NOMO-1 treated with DMSO at 0.1 percent for 48 hours (cell line): ENCODE measurements at regions not wholly inside any gene's neighbourhood (a gene's known extent, or its start where the extent isn't known, plus 50 kb on each side); places are given as distances from the start of the nearest gene placed in this dataset.
A peak's percentile ranks its signal among the peaks of the same experiment; 100 is the strongest.
"Not testable (repeated sequence)": the region's sequence is repeated elsewhere in the genome, so short reads cannot be mapped to it uniquely, and the experiment has no call there.

ENCODE experiments used
- DNase-seq: peaks from one replicate; lab custom pipeline; 2025; ENCODE audit not compliant: unreplicated experiment; lab: John Stamatoyannopoulos, UW

- no peak for DNase-seq
These were observed 321.8 kb upstream of the ADCY2 start for GRCh38 chr5:7074176-7074575.

GRCh38 chr5:7075470-7075869 is 320.5 kb upstream of the ADCY2 start:
- no peak for DNase-seq

GRCh38 chr5:7078101-7078500 is 317.8 kb upstream of the ADCY2 start:
- DNase-seq: no peak

GRCh38 chr5:7078901-7079300 is 317.0 kb upstream of the ADCY2 start:
- DNase-seq: peak; percentile 42

DNA sequence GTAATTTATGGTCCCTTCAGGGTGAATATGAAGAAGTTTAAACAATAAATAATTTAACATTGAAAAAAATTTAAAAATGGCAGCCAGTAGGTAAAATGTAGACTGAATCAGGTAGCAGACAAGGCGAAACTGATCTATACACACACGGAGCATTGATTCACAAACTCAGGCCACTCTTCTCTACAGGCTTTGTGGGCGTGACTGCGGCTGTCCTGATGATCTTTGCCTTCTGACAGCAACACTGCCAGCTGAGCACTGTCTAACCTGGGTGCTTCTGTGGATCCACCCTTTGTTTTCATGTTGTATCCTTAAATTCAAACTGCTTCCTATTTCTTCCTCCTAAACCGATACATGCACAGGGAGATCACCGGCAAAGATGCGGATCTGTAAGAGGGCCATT is 315.4 kb upstream of the ADCY2 start:
- DNase-seq: no peak

GRCh38 chr5:7087719-7088297 is 308.1 kb upstream of the ADCY2 start:
- no peak for DNase-seq

DNA sequence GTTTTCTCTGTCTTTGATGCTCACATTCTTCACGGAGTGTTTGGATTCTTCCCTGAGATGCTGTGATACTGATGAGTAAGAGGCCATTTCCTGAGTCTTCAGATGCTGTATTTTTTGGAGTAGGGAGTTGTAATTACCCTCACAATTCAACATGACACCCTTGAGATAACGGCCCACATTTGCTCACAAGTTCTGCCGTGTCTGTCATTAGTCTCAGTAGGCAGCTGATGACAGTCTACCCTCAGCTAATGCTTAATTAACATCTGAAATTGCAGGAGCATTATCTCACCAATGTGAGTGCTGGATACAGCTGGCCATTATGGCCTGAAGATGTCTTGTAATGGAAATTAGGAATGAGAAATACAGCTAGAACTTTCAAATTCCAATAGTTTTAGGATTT is 307.1 kb upstream of the ADCY2 start:
- no peak for DNase-seq

- DNase-seq: peak; percentile 43
These were observed 301.3 kb upstream of the ADCY2 start for GRCh38 chr5:7094626-7095025.

GRCh38 chr5:7096294-7096693 is 299.6 kb upstream of the ADCY2 start:
- DNase-seq: no peak

- DNase-seq: no peak
These were observed 290.6 kb upstream of the ADCY2 start for GRCh38 chr5:7105358-7105757.

DNA sequence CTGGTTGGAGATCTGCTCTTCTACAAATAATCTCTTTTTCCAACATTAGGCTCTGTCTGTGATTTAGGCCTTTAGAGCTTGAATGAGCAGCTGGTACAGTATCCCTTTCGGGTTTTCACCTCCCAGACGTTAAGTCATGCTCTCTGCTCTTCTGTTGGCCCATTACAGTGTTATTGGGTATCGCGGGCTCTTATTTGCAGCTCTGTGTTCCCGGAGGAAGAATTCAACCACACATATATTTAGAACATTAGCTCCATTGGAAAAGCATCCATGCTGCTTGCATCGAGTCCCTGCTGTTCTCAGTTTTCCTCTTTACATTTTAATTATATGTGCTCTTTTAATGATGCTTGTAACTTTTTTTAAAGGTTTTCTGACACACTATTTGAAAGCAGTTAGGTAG is 278.0 kb upstream of the ADCY2 start:
- DNase-seq: no peak

DNA sequence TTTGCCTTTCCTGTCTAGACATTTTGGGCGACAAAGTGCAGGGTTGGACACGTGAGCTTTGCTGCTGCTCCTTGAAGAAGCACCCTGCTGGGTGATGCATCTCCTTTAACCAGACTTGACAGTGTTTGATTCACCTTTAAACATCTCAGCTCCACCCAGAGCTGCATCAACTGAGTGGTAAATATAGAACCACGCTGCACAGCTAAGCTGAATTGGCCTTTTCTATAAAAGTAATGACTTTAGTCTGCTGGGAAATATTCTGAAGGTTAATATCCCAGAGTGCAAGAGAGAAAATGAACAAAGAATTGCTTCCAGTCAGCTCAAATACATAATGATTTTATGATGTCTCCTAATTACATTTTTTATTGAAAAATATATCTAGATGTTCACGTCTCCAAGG is 264.3 kb upstream of the ADCY2 start:
- no peak for DNase-seq

- no peak for DNase-seq
These were observed 249.1 kb upstream of the ADCY2 start for GRCh38 chr5:7146886-7147285.

- no peak for DNase-seq
These were observed 238.9 kb upstream of the ADCY2 start for GRCh38 chr5:7157083-7157482.

- no peak for DNase-seq
These were observed 226.6 kb upstream of the ADCY2 start for GRCh38 chr5:7169240-7169878.

- DNase-seq: not testable (repeated sequence)
These were observed 225.2 kb upstream of the ADCY2 start for GRCh38 chr5:7170785-7171184.

DNA sequence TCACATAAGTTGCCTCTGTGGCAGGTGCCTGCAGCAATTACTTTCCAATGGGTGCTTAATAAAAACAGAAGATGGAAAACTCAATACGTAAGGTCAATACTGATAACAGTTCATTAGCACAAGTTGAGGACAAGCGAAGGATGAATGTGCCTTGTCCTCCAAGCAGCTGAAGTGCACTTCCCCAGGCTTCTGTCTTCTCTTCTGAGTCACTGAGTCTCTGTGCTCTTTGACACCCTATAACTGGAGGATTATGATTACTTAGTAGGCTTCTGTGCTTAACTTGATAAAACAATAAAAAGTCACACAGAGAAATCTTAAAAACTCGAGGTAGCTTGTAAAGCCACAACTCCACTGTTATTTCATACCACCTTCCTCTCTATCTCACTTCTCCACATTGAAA is 216.6 kb upstream of the ADCY2 start:
- DNase-seq: no peak

DNA sequence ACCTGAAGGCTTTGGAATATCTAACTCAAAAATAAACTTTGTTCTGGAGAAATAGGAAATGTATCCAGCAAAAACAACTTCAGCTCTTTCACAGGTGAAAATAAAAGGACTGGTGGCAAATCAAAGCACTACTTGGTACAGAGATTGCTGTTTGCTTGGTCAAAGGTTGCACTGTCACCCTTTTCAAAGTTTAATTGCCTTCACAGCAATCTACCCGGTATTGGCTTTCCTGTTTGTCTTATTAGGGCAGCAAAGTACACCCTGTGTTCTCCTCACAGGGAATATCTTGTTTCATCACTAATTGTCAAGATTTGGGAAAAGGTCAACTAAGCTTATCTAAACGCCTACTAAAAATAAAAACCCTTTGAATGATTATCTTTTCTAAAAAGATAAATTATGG is 214.1 kb upstream of the ADCY2 start:
- no peak for DNase-seq

GRCh38 chr5:7185742-7186141 is 210.2 kb upstream of the ADCY2 start:
- DNase-seq: no peak

DNA sequence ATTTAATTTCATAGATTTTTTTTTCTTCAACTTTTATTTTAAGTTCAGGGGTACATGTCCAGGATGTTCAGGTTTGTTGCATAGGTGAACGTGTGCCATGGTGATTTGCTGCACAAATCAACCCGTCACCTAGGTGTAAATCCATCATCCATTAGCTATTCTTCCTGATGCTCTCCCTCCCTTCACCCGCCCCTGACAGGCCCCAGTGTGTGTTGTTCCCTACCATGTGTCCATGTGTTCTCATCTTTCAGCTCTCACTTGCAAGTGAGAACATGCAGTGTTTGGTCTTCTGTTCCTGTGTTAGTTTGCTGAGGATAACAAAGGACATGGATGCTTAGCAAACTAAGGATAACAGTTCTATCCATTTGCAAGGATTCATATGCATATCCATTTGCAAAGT is 209.1 kb upstream of the ADCY2 start:
- DNase-seq: no peak

GRCh38 chr5:7190712-7191250 is 205.2 kb upstream of the ADCY2 start:
- no peak for DNase-seq

GRCh38 chr5:7192016-7192415 is 203.9 kb upstream of the ADCY2 start:
- no peak for DNase-seq

GRCh38 chr5:7202846-7203245 is 193.1 kb upstream of the ADCY2 start:
- no peak for DNase-seq
